Heart left ventricle (tissue), 13 donors: ENCODE measurements at regions not wholly inside any gene's neighbourhood (a gene's known extent, or its start where the extent isn't known, plus 50 kb on each side); places are given as distances from the start of the nearest gene placed in this dataset.

Experiments used
- CTCF ChIP-seq, 12 donors: fragments of 200-600 bp; sonication (generic) in 4 of 12; IDR thresholded peaks; one replicate each; pipeline versions ENCODE4 v1.5.0 to v1.8.0; 2018 to 2022; ENCODE audit warnings: antibody characterized with exemption in 12 of 12, mild to moderate bottlenecking in 5 of 12
- POLR2A ChIP-seq, 2 donors: fragments of 450-650 bp; IDR thresholded peaks; one replicate each; pipeline ENCODE4 v1.6.1; 2017; ENCODE audit warnings: antibody characterized with exemption in 2 of 2, mild to moderate bottlenecking in 2 of 2, moderate library complexity in 2 of 2
- donor health status: ischemic (EF 13 %, LVEDD 7.1; RV severe dilation, severe dysfunction).
- donor health status: DM: no; HTN: yes; CAD: no.
- donor health status: DM: no; HTN: no; CAD: no.
- donor health status: ischemic (EF 25% LVEDD 6.9; RV normal size, moderate dysfunction).
- donor health status: ischemic (EF 25% LVEDD 5.7; RV mildly dilated, moderate dysfunction).
- donor health status: ischemic (EF 35%, LVEDD 5.7; RV mildly dilated, moderate dysfunction).
- donor health status: nonischemic (EF 11% LVEDD 7.7; RV severe dilation, severe dysfunction).
- donor health status: DM: yes; HTN: yes; CAD: no.
- donor health status: PGD.
- donor health status: ischemic (EF 29% LVEDD 5.4; RV normal size, mild dysfunction).
- donor health status: nonischemic (EF 23%, LVEDD 6.1; RV moderate dilation, normal function).

GRCh38 chr7:25594122-25594521 lies 365.8 kb upstream of the NPVF start:
- no peak for TF ChIP-seq CTCF (IDR thresholded peaks at IDR 0.05)
- no peak for TF ChIP-seq POLR2A (IDR thresholded peaks at IDR 0.05)
